H1 (cell line): ENCODE measurements at regions not wholly inside any gene's neighbourhood (a gene's known extent, or its start where the extent isn't known, plus 50 kb on each side); places are given as distances from the start of the nearest gene placed in this dataset.

Experiments used
- GABPA ChIP-seq: IDR thresholded peaks from 2 replicates; pipeline ENCODE4 v1.6.1; 2011; ENCODE audit warnings: mild to moderate bottlenecking, low read length, moderate library complexity, borderline replicate concordance; ENCODE audit not compliant: insufficient read depth
- HDAC2 ChIP-seq, 2 experiments: fragments of 300-600 bp in 1 of 2; sonication (generic) in 1 of 2; IDR thresholded peaks; 2 replicates each; pipeline ENCODE4 v1.6.1; 2011 to 2012; ENCODE audit warnings: low read depth in 2 of 2, low read length in 2 of 2, mild to moderate bottlenecking in 2 of 2, moderate library complexity in 2 of 2, borderline replicate concordance in 1 of 2, inconsistent platforms in 1 of 2
- HDAC6 ChIP-seq: IDR thresholded peaks from one replicate; pipeline ENCODE4 v1.7.1; 2012; ENCODE audit warnings: low read depth, mild to moderate bottlenecking, inconsistent platforms, low read length, moderate library complexity
- NANOG ChIP-seq: IDR thresholded peaks from 2 replicates; pipeline ENCODE4 v1.6.1; 2011; ENCODE audit warnings: low read length, low read depth, mild to moderate bottlenecking, inconsistent platforms; ENCODE audit not compliant: insufficient read depth, poor library complexity, severe bottlenecking
- YY1 ChIP-seq: IDR thresholded peaks from 2 replicates; pipeline ENCODE4 v1.6.1; 2011; ENCODE audit warnings: low read depth, mild to moderate bottlenecking, low read length

DNA sequence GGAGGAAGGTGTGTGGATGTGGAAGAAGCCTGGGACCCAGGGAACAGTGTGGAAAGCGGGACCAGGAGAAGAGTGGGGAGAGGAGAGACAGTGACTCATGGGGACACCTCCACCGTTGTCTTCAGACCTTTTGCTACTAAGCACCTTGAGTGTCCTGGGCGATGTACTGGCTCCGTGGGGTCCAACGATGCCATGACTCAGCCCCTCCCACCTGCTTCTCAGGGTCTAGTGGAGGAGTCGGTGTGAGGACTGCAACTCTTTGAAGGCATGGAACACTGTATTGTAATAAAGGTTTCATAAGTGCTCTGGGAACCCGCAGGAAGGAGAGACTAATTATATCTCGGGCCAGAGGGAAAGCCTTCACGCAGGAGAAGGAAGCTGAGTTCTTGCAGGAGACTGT is 166.9 kb upstream of the KL start (continued):
- TF ChIP-seq YY1 (no peak), HDAC2 (IDR thresholded peaks at IDR 0.05; ENCODE audit: borderline replicate concordance in 1 of 2, low read depth in 2 of 2, low read length in 2 of 2) (no peak), NANOG (no peak), HDAC6 (no peak), GABPA (no peak)
- TF ChIP-seq, all 59 proteins: peak for 0
